ENCODE measurements at regions not wholly inside any gene's neighbourhood (a gene's known extent, or its start where the extent isn't known, plus 50 kb on each side); places are given as distances from the start of the nearest gene placed in this dataset.

DNA sequence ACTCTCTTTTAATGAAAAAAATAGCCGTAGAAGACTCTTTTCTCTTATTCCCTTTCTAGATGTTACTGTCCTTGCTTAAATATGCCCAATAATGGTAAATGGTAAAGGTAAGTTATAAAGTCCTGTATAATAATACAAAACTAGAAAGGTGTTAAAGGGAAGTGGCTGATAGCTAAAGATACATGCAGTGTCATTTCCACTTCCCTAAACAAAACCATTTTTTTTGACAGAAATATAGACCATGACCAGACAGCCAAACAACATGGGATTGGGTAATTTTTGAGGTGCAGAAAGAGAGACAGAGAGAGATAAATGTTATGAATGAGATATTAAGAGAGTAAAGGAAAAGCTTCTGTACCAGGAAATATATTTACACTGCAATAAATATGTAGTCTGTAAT is 731.7 kb upstream of the REG3G start:
- H3K27me3 ChIP-seq: no peaks in the 10 kb centered on the region
- DNase-seq (ENCODE audit: low spot score in 2 of 2): no peak
- no peaks in the 10 kb centered on the region for H3K36me3 ChIP-seq
- H3K9me3 ChIP-seq: no peaks in the 10 kb centered on the region
- H3K4me3 ChIP-seq: no peak overlapping the region
- intact Hi-C loops (cut with DNase I; ENCODE audit: low total_unique reads): no loop called here
- TF ChIP-seq, protein P1, sequence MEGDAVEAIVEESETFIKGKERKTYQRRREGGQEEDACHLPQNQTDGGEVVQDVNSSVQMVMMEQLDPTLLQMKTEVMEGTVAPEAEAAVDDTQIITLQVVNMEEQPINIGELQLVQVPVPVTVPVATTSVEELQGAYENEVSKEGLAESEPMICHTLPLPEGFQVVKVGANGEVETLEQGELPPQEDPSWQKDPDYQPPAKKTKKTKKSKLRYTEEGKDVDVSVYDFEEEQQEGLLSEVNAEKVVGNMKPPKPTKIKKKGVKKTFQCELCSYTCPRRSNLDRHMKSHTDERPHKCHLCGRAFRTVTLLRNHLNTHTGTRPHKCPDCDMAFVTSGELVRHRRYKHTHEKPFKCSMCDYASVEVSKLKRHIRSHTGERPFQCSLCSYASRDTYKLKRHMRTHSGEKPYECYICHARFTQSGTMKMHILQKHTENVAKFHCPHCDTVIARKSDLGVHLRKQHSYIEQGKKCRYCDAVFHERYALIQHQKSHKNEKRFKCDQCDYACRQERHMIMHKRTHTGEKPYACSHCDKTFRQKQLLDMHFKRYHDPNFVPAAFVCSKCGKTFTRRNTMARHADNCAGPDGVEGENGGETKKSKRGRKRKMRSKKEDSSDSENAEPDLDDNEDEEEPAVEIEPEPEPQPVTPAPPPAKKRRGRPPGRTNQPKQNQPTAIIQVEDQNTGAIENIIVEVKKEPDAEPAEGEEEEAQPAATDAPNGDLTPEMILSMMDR (IDR thresholded peaks at IDR 0.05): no peak
- TF ChIP-seq POLR2AphosphoS5 (IDR thresholded peaks at IDR 0.05) (no peak), POLR2A (IDR thresholded peaks at IDR 0.05) (no peak)
- no peaks in the 10 kb centered on the region for H3K4me1 ChIP-seq
- H3K27ac ChIP-seq: no peak overlapping the region

DNA sequence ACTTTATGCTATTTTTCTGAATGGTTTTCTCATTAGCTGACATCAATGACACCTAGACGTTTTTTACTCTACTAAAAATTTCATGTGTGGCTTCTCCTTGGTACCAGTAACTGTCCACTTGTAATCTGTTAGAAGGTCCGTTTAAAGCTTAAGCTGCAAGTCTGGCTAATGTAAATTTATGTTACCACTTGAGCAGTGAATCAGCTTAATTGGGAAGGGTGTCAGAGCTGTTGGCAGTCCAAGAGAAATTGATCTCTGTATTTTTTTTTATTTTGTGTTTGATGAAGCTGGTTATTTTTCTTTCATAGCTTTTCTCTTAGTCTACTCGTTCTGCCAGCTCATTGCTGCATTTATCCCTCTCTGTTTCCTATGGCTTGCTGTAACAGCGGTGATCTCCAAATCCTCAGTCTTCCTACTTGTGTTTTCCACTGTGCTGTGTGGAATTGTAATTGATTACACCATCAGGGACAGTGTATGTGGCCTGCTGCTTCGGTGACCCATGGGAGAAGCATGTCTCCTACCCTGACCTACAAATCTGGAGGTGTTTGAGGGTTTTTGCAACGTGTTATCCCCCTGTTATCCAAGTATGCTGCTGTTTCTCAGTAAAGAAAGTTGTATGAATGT is 724.2 kb upstream of the REG3G start:
- H3K4me3 ChIP-seq: no peak overlapping the region
- no peak for DNase-seq (ENCODE audit: low spot score in 2 of 2)
- no peaks in the 10 kb centered on the region for H3K27me3 ChIP-seq
- no peaks in the 10 kb centered on the region for H3K4me1 ChIP-seq
- peaks cover 3% of the 10 kb centered on the region for H3K36me3 ChIP-seq
- no peaks in the 10 kb centered on the region for H3K9me3 ChIP-seq
- H3K27ac ChIP-seq: no peak overlapping the region
- TF ChIP-seq POLR2A (IDR thresholded peaks at IDR 0.05) (no peak), POLR2AphosphoS5 (IDR thresholded peaks at IDR 0.05) (no peak)
- TF ChIP-seq, protein P1 (IDR thresholded peaks at IDR 0.05): no peak
- intact Hi-C loops (cut with DNase I; ENCODE audit: low total_unique reads): no loop called here

DNA sequence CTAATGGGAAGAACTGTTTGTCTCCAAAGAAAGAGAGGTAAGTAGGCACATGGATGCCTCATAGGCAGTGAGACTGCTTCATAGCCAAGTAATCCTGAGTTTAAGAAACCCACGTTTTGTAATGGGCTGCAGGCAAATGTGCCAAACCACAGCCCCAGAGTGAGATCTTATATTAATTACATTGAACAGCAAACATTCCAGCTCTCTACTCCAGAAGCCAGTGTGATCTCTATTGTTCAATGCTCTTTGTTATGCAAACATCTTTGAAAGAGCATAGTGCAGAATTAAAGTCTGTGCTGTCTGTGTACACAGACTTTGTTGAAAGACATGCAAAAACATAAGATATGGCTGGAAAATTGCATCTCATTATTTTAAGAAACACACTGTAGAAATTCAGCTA is 720.8 kb upstream of the REG3G start:
- DNase-seq (ENCODE audit: low spot score in 2 of 2): no peak
- peaks cover 3% of the 10 kb centered on the region for H3K36me3 ChIP-seq
- H3K27ac ChIP-seq: no peak overlapping the region
- no peaks in the 10 kb centered on the region for H3K27me3 ChIP-seq
- intact Hi-C loops (cut with DNase I; ENCODE audit: low total_unique reads): no loop called here
- no peaks in the 10 kb centered on the region for H3K9me3 ChIP-seq
- no peaks in the 10 kb centered on the region for H3K4me1 ChIP-seq
- H3K4me3 ChIP-seq: no peak overlapping the region
- TF ChIP-seq POLR2AphosphoS5 (IDR thresholded peaks at IDR 0.05): no peak
- TF ChIP-seq, protein P1 (IDR thresholded peaks at IDR 0.05): no peak
- TF ChIP-seq POLR2A (IDR thresholded peaks at IDR 0.05): no peak

- H3K36me3 ChIP-seq: no peaks in the 10 kb centered on the region
- H3K27ac ChIP-seq: no peak overlapping the region
- H3K4me1 ChIP-seq: no peaks in the 10 kb centered on the region
- TF ChIP-seq, protein P1 (IDR thresholded peaks at IDR 0.05): no peak
- no peak for TF ChIP-seq POLR2AphosphoS5 (IDR thresholded peaks at IDR 0.05)
- TF ChIP-seq POLR2A (IDR thresholded peaks at IDR 0.05): no peak
- no peaks in the 10 kb centered on the region for H3K9me3 ChIP-seq
- DNase-seq (ENCODE audit: low spot score in 2 of 2): no peak
- H3K4me3 ChIP-seq: no peak overlapping the region
- intact Hi-C loops (cut with DNase I; ENCODE audit: low total_unique reads): no loop called here
- no peaks in the 10 kb centered on the region for H3K27me3 ChIP-seq
Measured at GRCh38 chr2:78309460-78309859, 716.0 kb upstream of the REG3G start.

DNA sequence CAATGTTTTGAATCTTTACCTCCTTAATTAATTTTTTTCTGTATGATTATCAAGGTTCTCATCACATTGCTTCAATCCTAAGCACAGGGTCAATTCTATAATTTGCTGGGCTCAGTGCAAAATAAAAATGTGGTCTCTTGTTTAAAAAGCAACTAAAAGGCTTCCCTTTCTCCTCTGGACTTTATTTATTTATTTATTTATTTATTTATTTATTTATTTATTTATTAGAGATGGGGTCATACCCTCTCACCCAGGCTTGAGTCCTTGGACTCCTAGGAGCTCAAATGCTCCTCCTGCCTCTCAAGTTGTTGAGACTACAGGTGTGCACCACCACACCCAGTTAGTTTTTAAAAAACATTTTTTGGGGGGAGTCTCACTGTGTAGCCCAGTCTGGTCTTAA is 710.1 kb upstream of the REG3G start:
- Histone ChIP-seq H3K9me3 (no peaks in the 10 kb centered on the region), H3K27me3 (no peaks in the 10 kb centered on the region), H3K4me1 (no peaks in the 10 kb centered on the region), H3K27ac (no peak overlapping the region), H3K36me3 (no peaks in the 10 kb centered on the region), H3K4me3 (no peak overlapping the region)
- no peak for DNase-seq (ENCODE audit: low spot score in 2 of 2)
- intact Hi-C loops (cut with DNase I; ENCODE audit: low total_unique reads): no loop called here
- TF ChIP-seq POLR2AphosphoS5 (IDR thresholded peaks at IDR 0.05): no peak
- no peak for TF ChIP-seq POLR2A (IDR thresholded peaks at IDR 0.05)

DNA sequence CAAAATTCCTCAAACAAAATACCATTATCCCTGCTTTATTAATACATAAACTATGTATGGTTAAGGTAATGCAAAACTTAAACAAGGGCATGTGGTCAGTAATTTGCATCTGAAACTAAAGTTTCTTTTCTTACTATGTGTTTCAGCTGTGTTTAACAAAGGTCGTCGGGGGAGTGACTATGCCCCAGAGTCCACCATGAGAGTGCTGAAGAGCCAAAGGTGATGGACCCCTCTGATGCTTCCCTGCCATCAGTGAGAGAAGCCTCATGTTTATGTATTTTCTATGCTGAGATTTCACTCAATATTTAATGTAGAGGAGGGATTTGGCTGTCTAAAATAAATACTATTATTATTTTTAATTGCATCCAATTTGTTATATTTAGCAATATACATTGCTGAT is 707.2 kb upstream of the REG3G start:
- Histone ChIP-seq H3K4me1 (no peaks in the 10 kb centered on the region), H3K36me3 (no peaks in the 10 kb centered on the region), H3K27me3 (no peaks in the 10 kb centered on the region), H3K4me3 (no peak overlapping the region), H3K27ac (no peak overlapping the region), H3K9me3 (peaks cover 0 to 5% of the 10 kb centered on the region in 2 donors)
- no peak for TF ChIP-seq POLR2A (IDR thresholded peaks at IDR 0.05)
- TF ChIP-seq, protein P1 (IDR thresholded peaks at IDR 0.05): no peak
- no peak for TF ChIP-seq POLR2AphosphoS5 (IDR thresholded peaks at IDR 0.05)
- no peak for DNase-seq (ENCODE audit: low spot score in 2 of 2)
- intact Hi-C loops (cut with DNase I; ENCODE audit: low total_unique reads): no loop called here
